HEK293T (cell line): ENCODE measurements at regions not wholly inside any gene's neighbourhood (a gene's known extent, or its start where the extent isn't known, plus 50 kb on each side); places are given as distances from the start of the nearest gene placed in this dataset.

ENCODE experiments used
- FOXM1 ChIP-seq: fragments of 450-650 bp; IDR thresholded peaks from 2 replicates; pipeline ENCODE4 v1.6.1; 2017; ENCODE audit warnings: mild to moderate bottlenecking, borderline replicate concordance
- L3MBTL2 ChIP-seq: fragments of 450-650 bp; conservative IDR thresholded peaks from 2 replicates; pipeline ENCODE4 v1.6.1; 2016; ENCODE audit warnings: mild to moderate bottlenecking
- TARDBP ChIP-seq: fragments of 450-650 bp; IDR thresholded peaks from 2 replicates; pipeline ENCODE4 v1.6.1; 2016

DNA sequence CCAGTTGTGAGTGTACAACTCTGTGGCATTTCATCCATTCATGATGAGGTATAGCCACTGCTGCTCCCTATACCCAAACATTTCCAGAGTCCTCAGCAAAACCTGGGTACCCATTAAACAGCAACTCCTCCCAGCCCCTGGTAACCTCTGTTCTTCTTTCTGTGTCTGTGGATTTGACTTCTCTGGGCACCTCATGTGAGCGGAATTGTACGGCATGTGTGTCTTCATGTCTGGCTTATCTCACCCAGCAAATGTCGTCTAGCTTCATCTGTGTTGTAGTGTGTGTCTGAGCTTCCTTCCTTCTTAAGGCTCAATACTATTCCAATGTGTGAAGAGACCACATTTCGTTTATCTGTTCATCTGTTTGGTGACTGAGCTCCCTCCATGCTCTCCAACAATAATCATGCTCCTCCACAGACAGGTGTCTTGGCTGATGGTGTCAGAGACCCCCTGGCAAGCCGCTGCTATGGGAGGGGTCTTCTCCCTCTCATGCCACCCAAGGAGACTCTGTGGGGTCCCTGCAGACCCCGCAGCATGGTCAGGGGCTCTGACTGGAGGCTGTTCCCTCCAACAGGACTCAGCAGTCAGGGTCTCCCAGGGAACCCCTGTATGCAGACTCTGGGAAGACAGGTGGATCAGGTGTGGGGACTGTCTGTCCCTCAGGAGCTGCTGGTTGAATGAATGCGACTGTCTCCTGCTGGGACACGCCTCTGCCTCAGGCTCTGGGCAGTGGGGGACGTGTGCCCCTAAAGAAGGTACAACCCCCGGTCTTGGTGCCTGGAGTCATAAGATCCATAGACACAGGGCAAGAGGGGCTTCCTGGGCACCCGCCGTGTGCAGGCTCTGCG lies 52.7 kb downstream of the SMIM38 start:
- no peak for TF ChIP-seq TARDBP
- no peak for TF ChIP-seq FOXM1
- TF ChIP-seq L3MBTL2, result no peak
